ENCODE measurements at regions not wholly inside any gene's neighbourhood (a gene's known extent, or its start where the extent isn't known, plus 50 kb on each side); places are given as distances from the start of the nearest gene placed in this dataset.

- ATAC-seq (peak; percentile 30), DNase-seq (no peak)
Measured at GRCh38 chr18:78772360-78773302, 207.0 kb upstream of the SALL3 start.

- DNase-seq (no peak), ATAC-seq (no peak)
Measured at GRCh38 chr18:78773303-78773755, 206.3 kb upstream of the SALL3 start.

DNA sequence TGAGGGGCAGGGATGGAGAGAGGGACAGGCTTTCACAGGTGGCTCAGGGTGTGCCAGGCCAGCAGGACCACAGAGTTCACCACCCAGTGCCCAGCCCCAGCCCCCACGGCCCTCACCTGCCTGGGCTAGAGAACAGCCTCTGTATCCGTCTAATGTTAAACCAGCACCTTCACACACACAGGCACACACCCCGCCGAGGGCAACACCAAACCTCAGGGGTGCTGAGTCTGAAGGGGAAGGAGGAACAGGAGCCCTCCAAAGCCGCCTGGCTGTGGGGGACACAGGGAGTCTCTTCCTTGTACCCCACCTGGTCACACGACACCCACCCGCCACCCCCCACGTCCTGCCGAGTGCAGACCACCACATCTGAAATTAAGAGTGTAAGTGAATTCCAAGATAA is 205.8 kb upstream of the SALL3 start:
- ATAC-seq (no peak), DNase-seq (no peak)

- ATAC-seq (no peak), DNase-seq (no peak)
Measured at GRCh38 chr18:78774741-78775141, 204.9 kb upstream of the SALL3 start.

DNA sequence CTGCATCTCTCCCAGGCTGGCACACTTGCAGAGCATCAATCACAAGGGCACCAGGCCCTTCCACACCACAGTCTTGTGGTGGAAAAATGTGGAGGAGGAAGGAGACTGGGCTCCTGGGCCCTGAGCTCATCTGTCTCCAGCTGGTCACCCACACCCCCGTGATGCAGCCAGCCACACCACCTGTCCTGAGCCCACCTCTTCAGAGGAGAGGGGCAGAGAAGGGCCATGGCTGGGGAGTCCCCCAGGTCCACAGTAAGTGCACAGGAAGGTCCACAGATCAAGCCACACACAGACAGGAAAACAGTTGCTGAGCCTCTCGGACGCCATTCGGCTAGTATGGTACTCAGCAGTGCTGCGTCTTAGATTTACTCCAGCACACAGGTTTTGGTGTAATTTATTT is 203.5 kb upstream of the SALL3 start:
- no peak for DNase-seq
- no peak for ATAC-seq

- no peak for ATAC-seq
- no peak for DNase-seq
Measured at GRCh38 chr18:78776706-78777285, 202.8 kb upstream of the SALL3 start.

DNA sequence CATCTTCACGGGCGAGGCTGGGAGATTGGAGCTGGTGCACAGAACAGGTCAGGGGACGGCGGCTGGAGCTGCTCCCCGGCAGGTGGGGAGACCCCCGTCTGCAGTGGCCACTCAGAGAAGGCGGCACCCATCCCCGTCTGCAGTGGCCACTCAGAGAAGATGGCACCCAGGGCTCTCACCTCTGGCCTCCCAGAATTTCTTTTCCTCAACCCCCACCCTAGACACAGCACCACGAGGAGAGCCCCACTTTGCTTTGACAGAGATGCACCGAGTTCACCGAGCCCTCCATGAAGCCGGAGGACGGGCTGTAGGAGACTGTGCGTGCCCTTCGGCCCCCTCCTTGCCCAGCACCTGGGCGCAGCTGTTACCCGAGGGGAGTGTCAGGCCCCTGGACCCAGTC is 201.6 kb upstream of the SALL3 start:
- DNase-seq (no peak), ATAC-seq (no peak)

GRCh38 chr18:78778651-78779050 is 201.0 kb upstream of the SALL3 start:
- ATAC-seq, result no peak
- DNase-seq, result no peak

- no peak for DNase-seq
- no peak for ATAC-seq
Measured at GRCh38 chr18:78779996-78780718, 199.5 kb upstream of the SALL3 start.

GRCh38 chr18:78780719-78781600 is 198.7 kb upstream of the SALL3 start:
- ATAC-seq (no peak), DNase-seq (no peak)

- ATAC-seq, result no peak
- no peak for DNase-seq
Measured at GRCh38 chr18:78781601-78781960, 198.0 kb upstream of the SALL3 start.

DNA sequence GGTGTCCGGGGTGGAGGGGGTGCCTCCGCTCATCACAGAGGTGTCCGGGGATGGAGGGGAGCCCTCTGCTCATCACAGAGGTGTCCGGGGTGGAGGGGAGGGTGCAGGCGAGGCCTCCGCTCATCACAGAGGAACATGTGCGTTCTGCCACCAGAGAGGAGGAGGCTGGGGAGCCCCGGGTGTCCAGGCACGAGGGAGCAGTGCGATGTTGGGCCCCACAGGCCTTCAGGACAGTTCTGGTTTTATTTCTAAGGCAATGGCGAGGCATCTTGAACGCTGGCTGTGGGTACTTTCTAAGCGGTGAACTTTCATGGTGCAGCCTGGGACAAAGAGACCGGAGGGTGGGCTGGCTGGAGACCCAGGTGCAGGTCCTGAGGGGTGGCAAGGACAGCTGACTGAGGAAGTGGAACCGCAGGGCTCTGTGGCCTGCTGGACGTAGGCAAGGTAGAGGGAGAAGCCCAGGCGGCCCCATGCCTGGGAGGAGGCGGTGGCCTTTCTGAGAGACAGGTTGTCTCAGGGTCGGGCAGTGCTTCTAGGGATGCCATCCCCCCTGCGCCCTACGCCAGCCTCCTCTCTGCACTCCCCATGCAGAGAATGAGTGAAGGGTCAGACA is 196.6 kb upstream of the SALL3 start:
- DNase-seq (no peak), ATAC-seq (no peak)

DNA sequence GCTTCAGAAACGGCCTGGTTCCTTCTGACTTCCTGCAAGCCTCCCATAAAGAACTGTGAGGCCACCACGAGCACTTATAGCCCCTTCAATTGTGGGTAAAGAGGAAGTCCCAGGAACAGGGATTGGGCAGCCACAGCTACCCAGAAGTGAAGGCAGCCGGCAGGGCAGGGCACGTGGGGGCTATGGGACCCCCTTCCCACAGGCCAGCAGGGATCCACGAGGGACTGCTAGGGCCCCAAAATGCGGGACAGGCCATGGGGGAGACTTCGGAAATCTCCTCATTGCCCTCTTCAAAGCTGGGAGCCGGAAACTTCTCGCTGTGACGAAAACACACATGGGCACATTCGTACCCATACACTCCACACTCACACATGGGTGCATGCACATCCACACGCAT is 196.1 kb upstream of the SALL3 start:
- no peak for ATAC-seq
- no peak for DNase-seq

GRCh38 chr18:78784861-78785260 is 194.8 kb upstream of the SALL3 start:
- DNase-seq, result no peak
- no peak for ATAC-seq

GRCh38 chr18:78785706-78786105 is 193.9 kb upstream of the SALL3 start:
- ATAC-seq (no peak), DNase-seq (no peak)

DNA sequence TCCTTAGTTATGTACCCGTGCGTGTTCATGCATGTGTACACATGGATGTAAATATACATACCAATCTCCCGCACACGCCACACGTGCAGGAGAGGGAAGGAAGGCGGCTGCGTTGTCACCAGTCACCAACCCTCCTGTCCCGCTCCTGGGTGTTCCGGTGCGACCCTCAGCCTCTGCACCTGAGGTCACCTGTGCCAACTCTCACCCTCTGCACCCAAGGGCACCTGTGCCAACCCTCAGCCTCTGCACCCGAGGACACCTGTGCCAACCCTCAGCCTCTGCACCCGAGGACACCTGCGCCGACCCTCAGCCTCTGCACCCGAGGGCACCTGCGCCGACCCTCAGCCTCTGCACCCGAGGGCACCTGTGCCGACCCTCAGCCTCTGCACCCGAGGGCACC is 192.8 kb upstream of the SALL3 start:
- no peak for ATAC-seq
- no peak for DNase-seq

DNA sequence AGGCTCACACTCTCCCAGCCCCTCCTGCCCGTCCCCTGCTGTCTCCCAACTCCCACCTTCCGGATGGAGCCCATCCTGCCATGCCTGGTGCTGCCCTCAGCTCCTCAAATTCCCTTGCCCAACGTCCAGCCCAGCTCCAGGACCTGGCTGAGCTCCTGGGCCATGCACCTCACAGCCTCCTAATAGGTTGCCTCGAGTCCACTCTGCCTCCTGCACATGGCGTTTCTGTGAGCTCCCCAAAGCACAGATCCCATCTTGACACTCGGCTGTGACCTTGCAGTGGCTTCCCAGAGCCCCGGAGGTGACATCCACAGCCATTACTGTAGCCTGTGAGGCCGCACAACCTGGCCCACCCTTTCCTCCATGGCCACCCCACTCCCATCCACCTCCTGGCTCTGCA is 191.9 kb upstream of the SALL3 start:
- ATAC-seq (no peak), DNase-seq (no peak)

GRCh38 chr18:78788161-78788560 is 191.5 kb upstream of the SALL3 start:
- ATAC-seq (no peak), DNase-seq (no peak)

DNA sequence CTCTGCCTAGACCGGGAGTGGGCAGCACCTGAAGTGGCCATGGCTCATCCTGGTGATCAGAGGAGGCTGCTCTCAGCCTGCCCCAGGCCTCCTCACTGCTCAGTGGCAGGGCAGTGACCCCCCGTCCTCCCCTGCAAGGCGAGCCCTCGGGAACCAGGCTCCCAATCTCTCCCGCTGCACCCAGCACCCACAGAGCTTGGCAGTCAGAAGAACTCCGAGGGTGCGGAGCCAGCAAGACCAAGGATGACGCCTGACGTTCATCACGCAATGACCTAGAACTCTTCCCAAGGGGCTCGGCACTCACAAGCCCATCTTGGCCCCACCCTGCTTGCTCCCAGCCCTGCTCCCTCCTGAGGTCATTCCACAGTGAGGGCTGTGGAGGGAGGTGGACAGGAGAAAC is 189.8 kb upstream of the SALL3 start:
- no peak for ATAC-seq
- no peak for DNase-seq

DNA sequence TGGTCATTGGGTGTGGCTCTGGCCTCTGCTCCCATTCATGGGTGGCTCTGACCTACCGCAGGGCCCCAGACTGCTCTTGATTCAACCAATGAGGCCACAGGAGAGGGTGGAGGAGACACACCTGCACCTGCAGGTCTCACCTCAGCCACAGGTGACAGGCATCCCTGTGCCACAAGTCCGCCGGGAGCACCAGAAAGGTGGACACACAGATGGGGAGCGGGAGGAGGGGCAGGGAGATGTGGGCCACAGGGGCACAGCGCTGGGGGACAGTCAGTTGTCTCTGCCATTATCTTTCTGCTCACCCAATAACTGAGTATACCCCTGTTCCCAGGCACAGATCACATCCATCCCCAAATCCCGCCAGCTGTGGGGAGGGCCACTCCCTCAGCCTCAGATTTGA is 189.1 kb upstream of the SALL3 start:
- DNase-seq (no peak), ATAC-seq (no peak)

DNA sequence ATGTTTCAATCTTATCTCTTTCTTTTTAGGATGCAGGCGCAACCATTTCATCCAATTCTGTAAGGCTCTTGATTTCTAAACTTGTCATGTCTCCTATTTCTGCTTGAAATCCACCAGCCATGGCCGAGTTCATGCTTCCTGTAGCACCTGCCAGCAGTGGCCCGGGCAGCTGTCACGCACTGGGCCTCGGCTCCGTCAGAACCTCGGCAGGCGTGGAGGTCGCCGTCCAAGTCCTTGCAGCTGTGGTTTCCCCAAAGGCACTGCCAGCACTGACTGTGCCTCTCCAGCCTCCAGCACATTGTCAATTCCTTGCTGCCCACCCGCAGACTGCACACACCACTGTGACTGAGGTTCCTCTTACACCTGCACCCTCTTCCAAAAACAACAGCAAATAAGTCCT is 188.7 kb upstream of the SALL3 start:
- ATAC-seq (no peak), DNase-seq (no peak)

GRCh38 chr18:78792094-78792493 is 187.5 kb upstream of the SALL3 start:
- ATAC-seq, result no peak

More at GRCh38 chr18:78792094-78792493, 187.5 kb upstream of the SALL3 start:
- no peak for DNase-seq
